ENCODE measurements at regions not wholly inside any gene's neighbourhood (a gene's known extent, or its start where the extent isn't known, plus 50 kb on each side); places are given as distances from the start of the nearest gene placed in this dataset.

DNA sequence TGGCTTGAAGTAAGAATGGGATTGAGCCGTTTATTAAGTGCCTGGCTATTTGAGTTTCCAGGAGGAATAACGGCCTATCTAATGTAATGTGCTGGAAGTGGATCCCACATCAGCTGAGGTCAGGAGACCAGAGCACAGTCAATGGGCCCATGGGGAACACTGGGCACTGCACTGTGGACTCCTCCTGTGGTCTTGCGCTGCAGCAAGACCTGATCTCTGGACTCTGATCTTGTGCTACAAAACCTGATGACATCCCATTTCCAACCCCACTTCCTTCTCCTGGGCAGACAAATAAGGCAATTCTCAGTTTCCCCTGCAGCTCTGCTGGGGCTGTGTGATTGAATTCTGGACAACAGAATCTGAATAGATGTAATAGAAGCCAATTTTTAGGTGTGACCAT, 151.7 kb upstream of the ADCY2 start:
- no peak overlapping the region for H3K27ac ChIP-seq
- no peak for DNase-seq
- TF ChIP-seq, protein P1, sequence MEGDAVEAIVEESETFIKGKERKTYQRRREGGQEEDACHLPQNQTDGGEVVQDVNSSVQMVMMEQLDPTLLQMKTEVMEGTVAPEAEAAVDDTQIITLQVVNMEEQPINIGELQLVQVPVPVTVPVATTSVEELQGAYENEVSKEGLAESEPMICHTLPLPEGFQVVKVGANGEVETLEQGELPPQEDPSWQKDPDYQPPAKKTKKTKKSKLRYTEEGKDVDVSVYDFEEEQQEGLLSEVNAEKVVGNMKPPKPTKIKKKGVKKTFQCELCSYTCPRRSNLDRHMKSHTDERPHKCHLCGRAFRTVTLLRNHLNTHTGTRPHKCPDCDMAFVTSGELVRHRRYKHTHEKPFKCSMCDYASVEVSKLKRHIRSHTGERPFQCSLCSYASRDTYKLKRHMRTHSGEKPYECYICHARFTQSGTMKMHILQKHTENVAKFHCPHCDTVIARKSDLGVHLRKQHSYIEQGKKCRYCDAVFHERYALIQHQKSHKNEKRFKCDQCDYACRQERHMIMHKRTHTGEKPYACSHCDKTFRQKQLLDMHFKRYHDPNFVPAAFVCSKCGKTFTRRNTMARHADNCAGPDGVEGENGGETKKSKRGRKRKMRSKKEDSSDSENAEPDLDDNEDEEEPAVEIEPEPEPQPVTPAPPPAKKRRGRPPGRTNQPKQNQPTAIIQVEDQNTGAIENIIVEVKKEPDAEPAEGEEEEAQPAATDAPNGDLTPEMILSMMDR (IDR thresholded peaks at IDR 0.05; ENCODE audit: low read depth, low read length, missing control alignments), result no peak
- no peaks in the 10 kb centered on the region for H3K36me3 ChIP-seq (replicated peaks)
- no peaks in the 10 kb centered on the region for H3K27me3 ChIP-seq (replicated peaks)
- H3K4me3 ChIP-seq (ENCODE audit: low read depth, low read length), result no peak overlapping the region
- in situ Hi-C loops (cut with HindIII; ENCODE audit: low pct_ligation_motif_present, low sequenced_read_pairs), result no loop called here

DNA sequence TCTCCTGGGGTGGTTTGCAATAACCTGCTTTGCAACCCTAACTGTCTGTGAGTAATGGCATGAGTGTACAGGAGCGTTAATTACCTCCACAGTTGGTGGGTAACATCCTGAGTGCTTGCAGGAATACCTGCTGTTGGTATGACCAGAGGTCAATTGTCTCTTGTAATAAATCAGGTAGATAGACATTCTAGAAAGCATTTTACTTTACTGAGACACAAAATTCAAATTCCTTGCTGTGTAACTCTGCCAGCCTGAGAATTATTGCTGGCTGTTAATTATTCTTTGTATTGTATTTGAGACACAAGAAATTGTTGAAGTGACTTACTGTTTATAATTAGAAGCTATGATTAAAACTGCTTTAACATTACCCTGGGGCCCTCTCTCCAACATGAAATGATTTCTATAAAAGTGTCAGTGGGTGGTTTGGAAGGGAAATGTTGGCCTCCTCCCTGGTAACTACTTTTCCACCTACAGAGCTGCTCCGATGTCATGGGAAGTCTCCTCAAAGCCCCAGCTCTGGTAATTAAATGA, 150.8 kb upstream of the ADCY2 start:
- H3K27ac ChIP-seq, result no peak overlapping the region
- TF ChIP-seq, protein P1 (IDR thresholded peaks at IDR 0.05; ENCODE audit: low read depth, low read length, missing control alignments), result no peak
- H3K36me3 ChIP-seq (replicated peaks), result no peaks in the 10 kb centered on the region
- in situ Hi-C loops (cut with HindIII; ENCODE audit: low pct_ligation_motif_present, low sequenced_read_pairs), result no loop called here
- no peak for DNase-seq
- no peaks in the 10 kb centered on the region for H3K27me3 ChIP-seq (replicated peaks)
- no peak overlapping the region for H3K4me3 ChIP-seq (ENCODE audit: low read depth, low read length)

DNA sequence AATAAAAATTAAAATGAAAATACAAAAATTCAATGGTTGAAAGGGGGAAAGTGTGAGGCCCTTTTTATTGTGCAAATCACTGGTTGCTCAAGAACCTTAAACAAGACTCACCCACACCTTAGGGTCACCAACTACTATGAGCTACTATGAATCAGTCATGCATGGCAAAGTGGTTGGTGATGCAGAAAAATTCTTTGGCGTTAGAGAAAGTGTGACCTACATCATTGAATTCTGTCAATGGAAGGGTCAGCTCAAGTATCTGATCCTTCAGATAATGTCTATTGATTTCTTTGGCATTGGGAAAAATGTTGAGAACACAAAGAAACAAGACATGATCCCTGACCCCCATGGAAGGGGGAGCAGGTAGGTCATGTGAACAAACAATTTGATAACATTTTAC, 149.7 kb upstream of the ADCY2 start:
- Histone ChIP-seq H3K4me3 (ENCODE audit: low read depth, low read length) (no peak overlapping the region), H3K36me3 (replicated peaks) (no peaks in the 10 kb centered on the region), H3K27ac (no peak overlapping the region), H3K27me3 (replicated peaks) (no peaks in the 10 kb centered on the region)
- no peak for DNase-seq
- in situ Hi-C loops (cut with HindIII; ENCODE audit: low pct_ligation_motif_present, low sequenced_read_pairs), result no loop called here
- TF ChIP-seq, protein P1 (IDR thresholded peaks at IDR 0.05; ENCODE audit: low read depth, low read length, missing control alignments), result no peak

DNA sequence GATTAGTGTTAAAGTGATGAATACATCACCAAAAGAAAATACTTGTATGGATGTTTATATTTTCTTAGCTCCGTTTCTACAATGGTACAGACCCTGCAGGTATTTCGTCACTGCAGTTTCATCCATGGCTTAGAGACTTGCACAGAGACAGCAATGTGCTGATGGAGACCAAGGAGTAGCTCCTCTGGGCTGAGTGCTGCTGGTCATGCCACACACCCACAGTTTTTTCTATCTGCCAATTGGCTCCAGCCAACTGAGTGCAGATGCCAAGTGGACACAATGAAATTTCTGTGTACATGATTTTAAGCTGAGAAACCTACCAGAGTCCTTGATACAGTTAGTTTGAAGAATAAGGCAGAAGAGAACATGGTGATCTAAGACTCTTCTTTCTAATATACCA, 145.9 kb upstream of the ADCY2 start:
- in situ Hi-C loops (cut with HindIII; ENCODE audit: low pct_ligation_motif_present, low sequenced_read_pairs), result no loop called here

DNA sequence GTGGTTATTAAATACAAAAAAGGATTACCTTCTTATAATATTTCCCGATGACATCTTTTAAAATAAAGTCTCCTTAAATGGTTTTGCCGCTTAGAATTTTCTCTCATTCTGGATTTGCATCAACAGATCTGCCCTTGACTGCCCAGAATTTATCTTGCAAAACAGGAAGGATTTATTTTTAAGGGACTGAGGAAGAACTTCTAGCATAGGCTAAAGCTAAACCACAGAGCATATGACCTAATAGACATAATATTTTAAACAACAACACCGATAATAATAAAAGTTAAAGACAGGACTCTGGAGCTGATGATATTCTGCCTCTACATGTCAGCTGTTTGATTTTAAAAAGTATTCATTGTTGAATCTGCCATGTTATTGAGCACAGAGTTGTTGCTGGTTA, 145.3 kb upstream of the ADCY2 start:
- TF ChIP-seq, protein P1 (IDR thresholded peaks at IDR 0.05; ENCODE audit: low read depth, low read length, missing control alignments), result no peak
- H3K36me3 ChIP-seq (replicated peaks), result no peaks in the 10 kb centered on the region
- no peaks in the 10 kb centered on the region for H3K27me3 ChIP-seq (replicated peaks)
- DNase-seq, result no peak
- in situ Hi-C loops (cut with HindIII; ENCODE audit: low pct_ligation_motif_present, low sequenced_read_pairs), result no loop called here
- H3K27ac ChIP-seq, result no peak overlapping the region
- no peak overlapping the region for H3K4me3 ChIP-seq (ENCODE audit: low read depth, low read length)

More for the DNA sequence above, 145.9 kb upstream of the ADCY2 start:
- Histone ChIP-seq H3K27me3 (replicated peaks) (no peaks in the 10 kb centered on the region), H3K4me3 (ENCODE audit: low read depth, low read length) (no peak overlapping the region), H3K36me3 (replicated peaks) (no peaks in the 10 kb centered on the region), H3K27ac (no peak overlapping the region)
- TF ChIP-seq, protein P1 (IDR thresholded peaks at IDR 0.05; ENCODE audit: low read depth, low read length, missing control alignments), result no peak
- DNase-seq, result no peak

DNA sequence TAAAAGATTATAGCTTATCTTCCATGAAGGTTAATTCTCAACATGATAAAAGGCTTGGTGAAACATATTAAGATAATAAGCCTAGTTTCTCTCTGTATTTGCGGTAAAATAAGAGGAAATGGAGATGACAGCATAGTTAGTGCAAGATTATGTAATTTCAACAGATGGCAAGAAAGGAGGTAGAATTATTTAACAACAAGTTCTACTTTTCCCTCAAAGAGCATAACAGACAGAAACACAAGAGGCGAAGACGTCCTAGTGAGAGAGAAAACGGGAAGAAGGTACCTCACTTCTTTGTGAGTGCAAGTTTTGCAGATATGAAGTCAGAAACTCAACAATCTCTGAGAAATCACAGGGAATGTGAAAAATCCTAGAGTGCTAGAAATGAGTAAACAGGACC, 144.8 kb upstream of the ADCY2 start:
- Histone ChIP-seq H3K27me3 (replicated peaks) (no peaks in the 10 kb centered on the region), H3K4me3 (ENCODE audit: low read depth, low read length) (no peak overlapping the region), H3K27ac (no peak overlapping the region), H3K36me3 (replicated peaks) (no peaks in the 10 kb centered on the region)
- TF ChIP-seq, protein P1 (IDR thresholded peaks at IDR 0.05; ENCODE audit: low read depth, low read length, missing control alignments), result no peak
- in situ Hi-C loops (cut with HindIII; ENCODE audit: low pct_ligation_motif_present, low sequenced_read_pairs), result no loop called here
- DNase-seq, result no peak
